ENCODE measurements at regions not wholly inside any gene's neighbourhood (a gene's known extent, or its start where the extent isn't known, plus 50 kb on each side); places are given as distances from the start of the nearest gene placed in this dataset.

GRCh38 chr15:66615846-66616245 lies 50.0 kb upstream of the LCTL start:
- TF ChIP-seq, protein P1, sequence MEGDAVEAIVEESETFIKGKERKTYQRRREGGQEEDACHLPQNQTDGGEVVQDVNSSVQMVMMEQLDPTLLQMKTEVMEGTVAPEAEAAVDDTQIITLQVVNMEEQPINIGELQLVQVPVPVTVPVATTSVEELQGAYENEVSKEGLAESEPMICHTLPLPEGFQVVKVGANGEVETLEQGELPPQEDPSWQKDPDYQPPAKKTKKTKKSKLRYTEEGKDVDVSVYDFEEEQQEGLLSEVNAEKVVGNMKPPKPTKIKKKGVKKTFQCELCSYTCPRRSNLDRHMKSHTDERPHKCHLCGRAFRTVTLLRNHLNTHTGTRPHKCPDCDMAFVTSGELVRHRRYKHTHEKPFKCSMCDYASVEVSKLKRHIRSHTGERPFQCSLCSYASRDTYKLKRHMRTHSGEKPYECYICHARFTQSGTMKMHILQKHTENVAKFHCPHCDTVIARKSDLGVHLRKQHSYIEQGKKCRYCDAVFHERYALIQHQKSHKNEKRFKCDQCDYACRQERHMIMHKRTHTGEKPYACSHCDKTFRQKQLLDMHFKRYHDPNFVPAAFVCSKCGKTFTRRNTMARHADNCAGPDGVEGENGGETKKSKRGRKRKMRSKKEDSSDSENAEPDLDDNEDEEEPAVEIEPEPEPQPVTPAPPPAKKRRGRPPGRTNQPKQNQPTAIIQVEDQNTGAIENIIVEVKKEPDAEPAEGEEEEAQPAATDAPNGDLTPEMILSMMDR (IDR thresholded peaks at IDR 0.05; ENCODE audit: control extremely low read depth in 1 of 3, insufficient read depth in 1 of 3, low read depth in 1 of 3, low read length in 3 of 3): no peak
- TF ChIP-seq RFX5 (IDR thresholded peaks at IDR 0.05; ENCODE audit: borderline replicate concordance, low read depth, low read length): no peak
- TF ChIP-seq SP1 (IDR thresholded peaks at IDR 0.05; ENCODE audit: low read depth, low read length): no peak
- no peak for TF ChIP-seq PHF8 (conservative IDR thresholded peaks at IDR 0.05; ENCODE audit: low read depth, low read length)
- peak; percentile 69 for TF ChIP-seq KDM1A (IDR thresholded peaks at IDR 0.05; ENCODE audit: borderline replicate concordance, low read length)
- TF ChIP-seq HDAC6 (IDR thresholded peaks at IDR 0.05; ENCODE audit: low read depth, low read length): no peak
- no peak for TF ChIP-seq SRF (IDR thresholded peaks at IDR 0.05; ENCODE audit: low read depth, low read length)
- TF ChIP-seq MAX (IDR thresholded peaks at IDR 0.05): no peak
- TF ChIP-seq KDM5A (IDR thresholded peaks at IDR 0.05; ENCODE audit: low read length): no peak
- TF ChIP-seq POLR2A (IDR thresholded peaks at IDR 0.05; ENCODE audit: control extremely low read depth in 1 of 2, low read depth in 2 of 2, low read length in 2 of 2): no peak
- no peak for TF ChIP-seq BCL11A (IDR thresholded peaks at IDR 0.05; ENCODE audit: low read depth in 2 of 2, low read length in 2 of 2)
- no peak for TF ChIP-seq JUN (IDR thresholded peaks at IDR 0.05; ENCODE audit: low read depth, low read length)
- TF ChIP-seq TAF1 (IDR thresholded peaks at IDR 0.05; ENCODE audit: low read depth, low read length): no peak
